Stimulated activated CD8-positive, alpha-beta memory T cell treated with anti-CD3 and anti-CD28 coated beads, Interleukin-12 subunit alpha, Interleukin-12 subunit beta, amount 100 ng/mL, for 4 hours (primary cell): ENCODE measurements at regions not wholly inside any gene's neighbourhood (a gene's known extent, or its start where the extent isn't known, plus 50 kb on each side); places are given as distances from the start of the nearest gene placed in this dataset.
A peak's percentile ranks its signal among the peaks of the same experiment; 100 is the strongest.
"Not testable (repeated sequence)": the region's sequence is repeated elsewhere in the genome, so short reads cannot be mapped to it uniquely, and the experiment has no call there.

Experiments used
- DNase-seq: peaks from one replicate; pipeline ENCODE4 v3.0.0-alpha.2; 2020; ENCODE audit warnings: low read depth

GRCh38 chr9:64370344-64370743 is 914.7 kb downstream of the FOXD4L5 start:
- DNase-seq, result not testable (repeated sequence)

DNA sequence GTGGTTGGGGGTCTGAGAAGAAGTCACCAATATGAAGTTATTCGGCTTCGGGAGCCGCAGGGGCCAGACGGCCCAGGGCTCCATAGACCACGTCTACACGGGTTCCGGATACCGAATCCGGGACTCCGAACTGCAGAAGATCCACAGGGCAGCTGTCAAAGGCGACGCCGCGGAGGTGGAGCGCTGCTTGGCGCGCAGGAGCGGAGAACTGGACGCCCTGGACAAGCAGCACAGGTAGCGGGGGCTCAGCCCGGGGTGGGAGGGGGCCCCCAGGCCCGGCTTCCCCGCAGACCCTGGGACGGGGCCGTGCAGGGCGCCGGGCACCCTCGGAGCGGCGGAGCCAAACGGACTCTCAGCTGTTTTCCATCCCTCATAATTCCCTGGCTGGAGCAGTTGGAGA is 915.4 kb downstream of the FOXD4L5 start:
- DNase-seq, result not testable (repeated sequence)

DNA sequence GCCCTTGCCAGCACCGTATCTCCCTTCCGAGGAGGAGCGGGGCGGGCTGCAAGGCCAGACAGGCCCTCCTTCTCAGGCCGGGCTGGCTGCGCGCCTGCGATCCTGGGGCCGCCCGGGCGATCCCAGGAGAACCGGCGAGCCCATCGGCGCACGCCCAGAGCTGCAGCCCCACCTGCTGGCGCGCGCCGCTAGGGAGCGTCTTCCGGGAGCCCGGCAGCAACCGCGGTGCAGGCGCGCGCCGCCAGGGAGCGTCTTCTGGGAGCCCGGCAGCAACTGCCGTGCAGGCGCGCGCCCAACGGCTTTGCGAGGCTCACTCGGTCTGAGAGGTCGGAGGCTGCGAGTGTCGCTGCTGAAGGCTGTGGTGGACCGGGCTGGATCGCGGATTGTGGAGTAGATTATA is 915.9 kb downstream of the FOXD4L5 start:
- peak; percentile 71 for DNase-seq

GRCh38 chr9:64368644-64368942 is 916.4 kb downstream of the FOXD4L5 start:
- DNase-seq, result not testable (repeated sequence)

DNA sequence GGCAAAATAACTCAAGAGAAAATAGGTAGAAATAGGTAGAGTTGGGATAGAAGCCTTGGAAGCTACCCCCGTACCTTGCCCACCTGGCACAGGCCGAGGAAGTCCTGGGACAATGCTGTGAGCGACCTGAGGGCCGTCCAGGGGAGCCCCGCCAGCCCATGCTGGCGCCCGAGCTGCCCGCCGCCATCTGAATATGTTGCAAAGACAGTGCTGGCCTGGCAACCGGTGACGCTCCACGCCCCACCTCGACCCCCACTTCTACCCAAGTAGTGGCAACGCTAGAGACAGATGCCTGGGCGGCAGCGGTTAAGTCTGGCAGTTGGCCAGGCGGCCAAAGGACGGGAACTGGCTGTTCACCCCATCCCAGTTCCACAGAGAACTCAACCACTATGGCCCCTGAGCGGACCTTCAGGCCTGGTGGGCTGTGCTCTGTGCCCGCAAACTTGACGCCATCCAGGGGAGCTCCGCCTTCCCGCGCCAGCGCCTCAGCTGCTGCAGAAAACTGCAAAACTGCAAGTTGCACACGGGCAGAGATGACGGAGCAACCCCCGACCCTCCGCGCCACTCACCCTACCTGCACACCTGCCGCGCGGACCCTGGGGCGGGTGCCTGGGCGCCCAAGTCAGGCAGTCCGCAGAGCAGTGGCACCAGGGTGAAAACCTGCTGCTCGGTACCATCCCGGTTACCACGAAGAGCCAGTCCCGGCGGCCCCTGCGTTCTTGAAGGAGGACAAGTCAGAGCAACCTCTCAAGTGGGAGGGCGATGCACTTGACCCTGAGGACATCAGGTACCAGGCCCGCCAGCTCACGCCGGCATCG is 917.0 kb downstream of the FOXD4L5 start:
- not testable (repeated sequence) for DNase-seq
